Brain microvascular endothelial cell (primary cell): ENCODE measurements at regions not wholly inside any gene's neighbourhood (a gene's known extent, or its start where the extent isn't known, plus 50 kb on each side); places are given as distances from the start of the nearest gene placed in this dataset.

Experiments
- DNase-seq: peaks from one replicate; pipeline ENCODE4 v3.0.0-alpha.2; 2020
- H3K27ac ChIP-seq: fragments of 250-450 bp; sonication (Bioruptor Pico); 2 replicates; pipeline ENCODE4 v1.5.1; 2020; ENCODE audit warnings: mild to moderate bottlenecking, moderate library complexity
- H3K27me3 ChIP-seq: fragments of 250-450 bp; sonication (Bioruptor Pico); replicated peaks from 2 replicates; pipeline ENCODE4 v1.5.1; 2020; ENCODE audit warnings: mild to moderate bottlenecking
- H3K36me3 ChIP-seq: fragments of 250-450 bp; sonication (Bioruptor Pico); replicated peaks from 2 replicates; pipeline ENCODE4 v1.5.1; 2020; ENCODE audit warnings: mild to moderate bottlenecking
- H3K4me3 ChIP-seq: 2 replicates; pipeline ENCODE4 v1.5.1; 2011; ENCODE audit warnings: low read depth, mild to moderate bottlenecking, control low read depth, low read length, moderate library complexity
- in situ Hi-C: cut with HindIII; loops from 2 replicates; pipeline ENCODE4 v1.10.0; 2017; ENCODE audit warnings: low sequenced_read_pairs, low pct_ligation_motif_present
- TF ChIP-seq, protein P1 (sequence below): IDR thresholded peaks from 2 replicates; pipeline ENCODE4 v1.5.1; 2011; ENCODE audit warnings: low read depth, mild to moderate bottlenecking, moderate library complexity, low read length, control low read depth, inconsistent platforms; ENCODE audit errors: missing control alignments

DNA sequence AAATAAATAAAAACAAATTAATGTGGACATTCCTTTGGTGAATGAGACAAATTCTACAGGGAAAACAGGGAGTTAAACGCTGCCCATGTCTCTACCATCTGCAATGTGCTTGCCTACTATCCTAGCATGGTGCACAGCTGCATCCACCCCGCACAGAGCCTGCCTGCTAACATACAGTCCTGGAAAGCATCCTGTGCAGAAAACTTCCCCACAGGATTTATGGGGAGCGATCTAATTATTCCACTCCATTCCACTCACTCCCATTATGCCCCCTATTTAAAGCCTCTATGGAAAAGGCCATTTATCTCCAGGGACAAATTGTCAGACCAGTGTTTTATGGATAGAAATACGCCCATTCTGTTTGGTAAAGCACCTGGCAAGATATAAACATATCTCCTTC lies 144.5 kb downstream of the MAF start:
- TF ChIP-seq, protein P1, sequence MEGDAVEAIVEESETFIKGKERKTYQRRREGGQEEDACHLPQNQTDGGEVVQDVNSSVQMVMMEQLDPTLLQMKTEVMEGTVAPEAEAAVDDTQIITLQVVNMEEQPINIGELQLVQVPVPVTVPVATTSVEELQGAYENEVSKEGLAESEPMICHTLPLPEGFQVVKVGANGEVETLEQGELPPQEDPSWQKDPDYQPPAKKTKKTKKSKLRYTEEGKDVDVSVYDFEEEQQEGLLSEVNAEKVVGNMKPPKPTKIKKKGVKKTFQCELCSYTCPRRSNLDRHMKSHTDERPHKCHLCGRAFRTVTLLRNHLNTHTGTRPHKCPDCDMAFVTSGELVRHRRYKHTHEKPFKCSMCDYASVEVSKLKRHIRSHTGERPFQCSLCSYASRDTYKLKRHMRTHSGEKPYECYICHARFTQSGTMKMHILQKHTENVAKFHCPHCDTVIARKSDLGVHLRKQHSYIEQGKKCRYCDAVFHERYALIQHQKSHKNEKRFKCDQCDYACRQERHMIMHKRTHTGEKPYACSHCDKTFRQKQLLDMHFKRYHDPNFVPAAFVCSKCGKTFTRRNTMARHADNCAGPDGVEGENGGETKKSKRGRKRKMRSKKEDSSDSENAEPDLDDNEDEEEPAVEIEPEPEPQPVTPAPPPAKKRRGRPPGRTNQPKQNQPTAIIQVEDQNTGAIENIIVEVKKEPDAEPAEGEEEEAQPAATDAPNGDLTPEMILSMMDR, result no peak
- H3K27me3 ChIP-seq, result no peaks in the 10 kb centered on the region
- DNase-seq, result no peak
- H3K27ac ChIP-seq, result no peak overlapping the region
- no peaks in the 10 kb centered on the region for H3K36me3 ChIP-seq
- in situ Hi-C loops, result no loop called here
- no peak overlapping the region for H3K4me3 ChIP-seq

GRCh38 chr16:79452671-79453070 lies 147.9 kb downstream of the MAF start:
- Histone ChIP-seq H3K4me3 (no peak overlapping the region), H3K27ac (no peak overlapping the region), H3K36me3 (no peaks in the 10 kb centered on the region), H3K27me3 (no peaks in the 10 kb centered on the region)
- DNase-seq, result no peak
- in situ Hi-C loops, result no loop called here
- TF ChIP-seq, protein P1, result no peak

- Histone ChIP-seq H3K27me3 (no peaks in the 10 kb centered on the region), H3K36me3 (no peaks in the 10 kb centered on the region), H3K4me3 (no peak overlapping the region), H3K27ac (no peak overlapping the region)
- no peak for DNase-seq
- in situ Hi-C loops, result no loop called here
- TF ChIP-seq, protein P1, result no peak
These were observed 149.2 kb downstream of the MAF start for GRCh38 chr16:79451196-79451816.

GRCh38 chr16:79449900-79450299 lies 150.6 kb downstream of the MAF start:
- H3K27me3 ChIP-seq, result no peaks in the 10 kb centered on the region
- H3K27ac ChIP-seq, result no peak overlapping the region
- DNase-seq, result no peak
- H3K4me3 ChIP-seq, result no peak overlapping the region
- TF ChIP-seq, protein P1, result no peak
- H3K36me3 ChIP-seq, result no peaks in the 10 kb centered on the region
- in situ Hi-C loops, result no loop called here

GRCh38 chr16:79449067-79449769 lies 151.3 kb downstream of the MAF start:
- in situ Hi-C loops, result no loop called here
- TF ChIP-seq, protein P1, result no peak
- Histone ChIP-seq H3K27me3 (no peaks in the 10 kb centered on the region), H3K4me3 (no peak overlapping the region), H3K36me3 (no peaks in the 10 kb centered on the region), H3K27ac (no peak overlapping the region)
- no peak for DNase-seq
